HG03095 (cell line): ENCODE measurements at regions not wholly inside any gene's neighbourhood (a gene's known extent, or its start where the extent isn't known, plus 50 kb on each side); places are given as distances from the start of the nearest gene placed in this dataset.
"Not testable (repeated sequence)": the region's sequence is repeated elsewhere in the genome, so short reads cannot be mapped to it uniquely, and the experiment has no call there.

Experiments
- ATAC-seq: cut with Tn5 transposase; IDR thresholded peaks from one replicate; pipeline ENCODE4 v1.9.1; 2021; ENCODE audit warnings: moderate library complexity; ENCODE audit not compliant: unreplicated experiment

DNA sequence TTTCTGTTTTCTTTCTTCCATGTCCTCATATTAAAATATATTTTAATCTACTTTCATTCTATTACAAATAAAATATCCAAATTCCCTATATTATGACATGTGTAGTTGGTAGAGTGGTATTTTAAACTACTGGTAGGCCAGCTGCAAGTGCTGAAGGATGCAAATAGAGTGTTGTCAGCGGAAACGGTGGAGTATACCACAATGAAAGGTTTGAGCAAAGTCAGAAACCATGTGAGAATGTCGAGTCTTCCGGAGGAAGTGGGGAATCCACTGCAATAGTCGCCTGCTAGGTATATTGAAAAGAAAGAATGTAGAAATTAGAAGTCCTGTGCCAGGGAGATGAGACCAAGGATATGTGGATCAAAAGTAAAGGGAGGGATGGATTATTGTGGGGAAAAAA, 373.9 kb downstream of the DSEL start:
- ATAC-seq, result no peak

DNA sequence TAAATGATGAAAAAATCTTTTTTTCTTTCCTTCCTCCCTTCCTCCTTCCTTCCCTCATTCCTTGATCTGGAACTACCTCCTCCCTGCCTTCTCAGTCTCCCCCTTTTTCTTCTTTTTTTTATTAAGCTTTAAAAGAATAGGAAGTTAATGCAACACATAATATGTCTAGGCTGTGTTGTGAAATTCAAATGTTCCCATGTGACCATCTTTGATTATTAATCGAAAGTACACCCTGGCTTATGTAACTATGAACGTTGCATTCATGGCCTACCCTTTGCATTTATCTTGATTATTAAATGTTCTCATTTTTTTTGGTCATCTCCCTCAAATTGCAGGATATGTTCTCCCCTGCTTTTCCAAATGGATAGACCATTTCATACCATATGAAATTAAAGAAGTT, 376.0 kb downstream of the DSEL start:
- no peak for ATAC-seq

DNA sequence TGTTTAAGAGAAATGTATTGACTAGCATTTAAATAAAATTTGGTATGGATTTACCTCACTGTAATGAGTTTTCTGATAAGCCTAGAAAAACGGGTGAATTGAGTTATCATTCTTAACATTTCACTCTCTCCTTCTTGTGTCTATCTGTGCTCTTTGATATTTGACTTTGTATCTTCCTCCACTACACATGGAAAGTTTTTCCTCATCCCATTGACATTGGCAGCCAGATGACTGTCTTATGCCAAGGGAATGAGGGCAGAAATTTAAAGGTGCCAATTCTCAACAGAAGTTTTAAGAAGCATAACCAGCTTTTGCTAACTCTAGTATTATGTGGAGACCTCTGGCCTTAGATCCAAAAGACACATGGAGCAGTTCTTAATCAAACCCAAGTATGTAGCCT, 376.6 kb downstream of the DSEL start:
- no peak for ATAC-seq

GRCh38 chr18:67135981-67136380, 380.5 kb downstream of the DSEL start:
- no peak for ATAC-seq

DNA sequence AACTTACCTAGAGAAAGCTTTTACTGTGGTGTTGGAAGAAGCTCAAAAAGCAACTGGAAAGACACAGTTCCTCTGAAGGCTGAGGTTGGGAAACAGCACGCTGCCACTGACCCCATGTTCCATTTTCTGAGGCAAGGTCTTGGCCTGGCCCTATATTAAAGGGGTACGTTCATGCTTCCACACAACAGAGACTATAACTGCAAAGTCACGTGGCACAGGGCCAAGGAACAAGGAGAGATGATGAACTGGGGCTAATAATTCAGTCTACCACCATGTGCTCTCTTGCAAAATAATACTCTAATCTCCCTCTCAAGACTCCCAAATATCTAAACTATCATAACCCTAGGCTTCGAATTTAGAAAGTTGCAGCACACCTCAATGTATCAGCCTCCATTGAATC, 381.6 kb downstream of the DSEL start:
- ATAC-seq, result no peak

- ATAC-seq, result no peak
Observed at GRCh38 chr18:67133669-67134068, 382.9 kb downstream of the DSEL start.

DNA sequence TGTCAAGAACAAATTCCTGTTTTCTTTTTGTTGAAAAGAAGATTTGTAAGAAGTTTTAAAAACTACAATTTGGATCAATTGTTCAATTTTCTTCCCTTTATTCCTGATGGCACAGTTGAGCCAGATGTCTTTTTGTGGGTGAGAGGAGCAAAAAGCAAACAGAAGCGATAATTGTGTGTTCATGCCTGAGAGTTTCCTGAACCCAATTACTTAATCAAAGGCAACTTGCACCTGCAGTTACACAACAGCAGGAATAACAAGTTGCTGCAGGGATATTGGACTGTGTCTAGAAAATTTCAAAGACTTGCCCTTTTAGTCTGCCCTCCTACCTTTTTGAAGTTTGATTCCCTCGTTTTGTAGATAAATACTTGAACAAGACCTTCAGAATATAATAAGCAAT, 383.6 kb downstream of the DSEL start:
- ATAC-seq, result no peak

- ATAC-seq, result no peak
Observed at GRCh38 chr18:67131498-67131897, 385.0 kb downstream of the DSEL start.

DNA sequence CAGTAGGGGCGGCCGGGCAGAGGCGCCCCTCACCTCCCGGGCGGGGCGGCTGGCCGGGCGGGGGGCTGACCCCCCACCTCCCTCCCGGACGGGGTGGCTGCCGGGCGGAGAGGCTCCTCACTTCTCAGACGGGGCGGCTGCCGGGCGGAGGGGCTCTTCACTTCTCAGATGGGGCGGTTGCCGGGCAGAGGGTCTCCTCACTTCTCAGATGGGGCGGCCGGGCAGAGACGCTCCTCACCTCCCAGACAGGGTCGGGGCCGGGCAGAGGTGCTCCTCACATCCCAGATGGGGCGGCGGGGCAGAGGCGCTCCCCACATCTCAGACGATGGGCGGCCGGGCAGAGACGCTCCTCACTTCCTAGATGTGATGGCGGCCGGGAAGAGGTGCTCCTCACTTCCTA, 389.8 kb downstream of the DSEL start:
- ATAC-seq, result not testable (repeated sequence)

DNA sequence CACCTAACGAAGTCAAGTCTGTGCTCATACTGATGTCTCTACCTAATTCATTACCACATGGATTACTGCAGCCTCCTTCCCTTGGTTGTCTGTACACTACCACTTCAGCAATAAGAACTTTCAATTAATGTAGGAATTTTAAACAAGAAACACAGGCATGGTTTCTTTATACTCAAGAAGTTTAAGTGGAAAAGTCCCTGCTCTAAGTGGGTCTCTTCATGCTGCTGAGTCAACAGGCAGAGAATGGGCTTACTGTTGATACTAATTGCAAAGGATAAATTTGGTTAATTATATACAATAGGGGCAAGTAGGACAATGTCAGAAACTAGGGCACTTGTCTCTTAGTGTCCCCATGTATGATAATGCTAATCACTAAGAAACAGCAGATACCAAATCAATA, 392.6 kb downstream of the DSEL start:
- no peak for ATAC-seq

DNA sequence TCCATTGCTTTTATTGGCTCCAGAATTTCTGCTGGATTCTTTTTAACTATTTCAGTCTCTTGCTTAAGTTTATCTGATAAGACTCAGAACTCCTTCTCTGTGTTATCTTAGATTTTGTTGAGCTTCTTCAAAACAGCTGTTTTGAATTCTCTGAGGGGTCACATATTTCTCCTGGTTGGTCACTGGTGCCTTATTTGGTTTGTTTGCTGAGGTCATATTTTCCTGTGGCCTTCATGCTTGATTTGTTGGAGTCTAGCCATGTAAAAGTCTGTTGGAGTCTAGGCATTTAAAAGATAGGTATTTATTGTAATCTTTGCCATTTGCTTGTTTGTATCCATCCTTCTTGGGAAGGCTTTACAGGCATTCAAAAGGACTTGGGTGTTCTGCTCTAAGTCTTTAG, 398.7 kb downstream of the DSEL start:
- ATAC-seq, result no peak

GRCh38 chr18:67109535-67109934, 407.0 kb downstream of the DSEL start:
- ATAC-seq, result no peak

- no peak for ATAC-seq
Observed at GRCh38 chr18:67108894-67109293, 407.6 kb downstream of the DSEL start.

GRCh38 chr18:67104700-67105284, 411.7 kb downstream of the DSEL start:
- ATAC-seq, result peak; percentile 89

- no peak for ATAC-seq
Observed at GRCh38 chr18:67094123-67094522, 422.4 kb downstream of the DSEL start.

- no peak for ATAC-seq
Observed at GRCh38 chr18:67092141-67092540, 424.4 kb downstream of the DSEL start.

GRCh38 chr18:67081482-67082211, 434.9 kb downstream of the DSEL start:
- no peak for ATAC-seq

GRCh38 chr18:67080601-67081000, 435.9 kb downstream of the DSEL start:
- ATAC-seq, result no peak

GRCh38 chr18:67074309-67074708, 442.2 kb downstream of the DSEL start:
- ATAC-seq, result no peak

DNA sequence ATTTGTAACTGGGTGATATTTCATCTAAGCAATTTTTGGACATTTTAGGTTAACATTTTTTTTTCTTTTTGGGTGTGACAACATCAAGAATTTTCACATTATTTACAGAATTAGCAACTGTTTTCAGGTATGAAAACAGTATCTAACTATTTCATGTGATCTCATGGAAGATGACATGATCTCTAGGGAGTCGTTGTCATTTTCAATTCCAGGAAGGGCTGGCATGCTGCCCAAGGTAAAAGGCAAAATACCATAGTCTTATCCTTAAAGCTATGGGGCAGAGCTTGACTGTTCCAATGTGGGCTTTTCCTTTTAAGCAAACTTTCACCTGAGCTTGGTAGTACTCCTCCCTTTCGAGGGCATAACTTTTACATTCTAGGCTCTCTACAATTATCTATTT, 443.7 kb downstream of the DSEL start:
- no peak for ATAC-seq

GRCh38 chr18:67068608-67069007, 447.9 kb downstream of the DSEL start:
- no peak for ATAC-seq

DNA sequence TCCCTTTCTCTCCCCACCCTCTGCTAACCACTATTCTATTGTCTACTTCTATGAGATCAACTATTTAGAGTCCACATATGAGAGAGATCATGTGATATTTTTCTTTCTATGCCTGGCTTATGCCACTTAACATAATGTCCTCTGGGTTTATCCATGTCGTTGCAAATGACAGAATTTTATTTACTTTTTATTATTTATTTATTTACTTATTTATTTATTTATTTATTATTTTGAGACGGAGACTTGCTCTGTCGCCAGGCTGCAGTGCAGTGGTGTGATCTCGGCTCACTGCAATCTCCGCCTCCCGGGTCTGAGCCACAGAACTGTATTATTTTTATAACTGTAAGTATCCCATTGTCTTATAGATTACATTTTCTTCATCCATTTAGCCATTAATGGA, 443.4 kb upstream of the CDH19 start:
- no peak for ATAC-seq

- ATAC-seq, result no peak
Observed at GRCh38 chr18:67043276-67043675, 439.4 kb upstream of the CDH19 start.
